ENCODE measurements at regions not wholly inside any gene's neighbourhood (a gene's known extent, or its start where the extent isn't known, plus 50 kb on each side); places are given as distances from the start of the nearest gene placed in this dataset.

DNA sequence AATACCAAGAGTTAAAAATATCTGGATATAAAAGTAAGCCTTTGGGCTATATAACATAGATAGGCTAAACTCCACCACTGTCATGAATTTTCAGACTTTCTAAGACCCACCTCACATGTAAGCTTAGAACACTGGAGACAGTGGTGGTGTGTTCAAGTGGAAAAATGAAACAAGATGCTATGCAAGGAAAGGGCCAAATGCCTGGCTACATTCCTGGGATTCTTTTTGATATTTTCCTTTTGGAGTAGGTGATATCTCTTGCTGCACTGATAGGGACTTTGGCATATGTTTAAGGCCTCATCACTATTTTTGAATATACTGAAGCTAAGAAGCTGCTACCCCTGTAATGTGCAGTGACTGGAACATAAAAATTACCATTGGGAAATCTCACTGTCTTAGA, 341.3 kb downstream of the SLC16A7 start:
- Histone ChIP-seq H3K4me3 (ENCODE audit: low read depth, low read length) (no peak overlapping the region), H3K27ac (ENCODE audit: extremely low read depth, low read depth, low read length) (no peak overlapping the region), H3K4me1 (ENCODE audit: control insufficient read depth, insufficient read depth, low read length) (no peaks in the 10 kb centered on the region), H3K9me3 (ENCODE audit: control insufficient read depth, insufficient read depth, low read depth, low read length) (no peaks in the 10 kb centered on the region), H3K36me3 (ENCODE audit: control insufficient read depth in 2 of 2, insufficient read depth in 1 of 2, low read length in 2 of 2) (no peaks in the 10 kb centered on the region)
- POLR2A ChIA-PET: no interaction called here
- TF ChIP-seq, protein P1, sequence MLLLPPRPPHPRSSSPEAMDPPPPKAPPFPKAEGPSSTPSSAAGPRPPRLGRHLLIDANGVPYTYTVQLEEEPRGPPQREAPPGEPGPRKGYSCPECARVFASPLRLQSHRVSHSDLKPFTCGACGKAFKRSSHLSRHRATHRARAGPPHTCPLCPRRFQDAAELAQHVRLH (tag by site-specific recombination; IDR thresholded peaks at IDR 0.05): no peak
- TF ChIP-seq GFI1B (tag by site-specific recombination; IDR thresholded peaks at IDR 0.05) (no peak), ZNF670 (tag by site-specific recombination; IDR thresholded peaks at IDR 0.05; ENCODE audit: low read depth) (no peak), ZNF792 (tag by site-specific recombination; IDR thresholded peaks at IDR 0.05) (no peak), FEZF1 (tag by site-specific recombination; IDR thresholded peaks at IDR 0.05) (no peak), ZNF394 (tag by site-specific recombination; IDR thresholded peaks at IDR 0.05; ENCODE audit: borderline replicate concordance) (no peak), ZNF133 (tag by site-specific recombination; IDR thresholded peaks at IDR 0.05) (no peak)
- CTCF ChIA-PET: no interaction called here

DNA sequence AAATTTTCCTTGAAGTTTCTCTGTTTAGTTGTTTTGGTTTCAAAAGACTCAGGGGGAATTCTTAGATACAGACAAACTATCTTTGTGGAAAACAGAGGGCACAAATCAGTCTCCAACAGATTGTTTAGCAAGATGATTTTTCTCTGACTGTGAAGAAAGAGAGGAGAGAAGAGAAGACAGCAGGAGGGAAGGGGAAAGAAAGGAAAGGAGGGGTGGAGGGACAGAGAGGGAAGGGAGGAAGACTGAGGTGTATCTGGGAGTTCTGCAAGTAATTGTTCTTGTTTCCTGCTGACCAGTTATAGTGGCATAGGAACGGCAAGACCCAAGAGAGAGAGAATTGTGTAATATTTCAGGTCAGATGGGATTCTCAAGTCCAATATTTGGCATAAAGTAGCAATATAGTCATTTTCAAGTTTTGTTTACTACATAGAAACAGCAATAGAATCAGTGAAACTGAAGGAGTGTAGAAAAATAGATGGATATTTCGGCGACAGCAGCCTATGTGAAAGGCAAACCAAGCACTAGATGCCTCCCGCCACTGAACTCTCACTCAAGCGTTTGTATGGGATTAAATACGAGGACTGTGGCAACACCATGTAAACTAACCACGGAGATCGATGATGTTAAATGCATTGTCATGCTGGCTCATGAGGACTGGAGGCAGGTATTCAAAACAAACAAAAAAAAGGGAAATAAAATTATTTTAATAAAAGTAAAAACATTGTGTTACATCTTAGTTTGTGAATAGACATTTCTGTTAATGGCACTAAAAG, 342.5 kb downstream of the SLC16A7 start:
- Histone ChIP-seq H3K4me3 (ENCODE audit: low read depth, low read length) (no peak overlapping the region), H3K36me3 (ENCODE audit: control insufficient read depth in 2 of 2, insufficient read depth in 1 of 2, low read length in 2 of 2) (no peaks in the 10 kb centered on the region), H3K4me1 (ENCODE audit: control insufficient read depth, insufficient read depth, low read length) (no peaks in the 10 kb centered on the region), H3K9me3 (ENCODE audit: control insufficient read depth, insufficient read depth, low read depth, low read length) (no peaks in the 10 kb centered on the region), H3K27ac (ENCODE audit: extremely low read depth, low read depth, low read length) (no peak overlapping the region)
- no peak for TF ChIP-seq ZNF549 (tag by site-specific recombination; IDR thresholded peaks at IDR 0.05)
- TF ChIP-seq, protein P2, sequence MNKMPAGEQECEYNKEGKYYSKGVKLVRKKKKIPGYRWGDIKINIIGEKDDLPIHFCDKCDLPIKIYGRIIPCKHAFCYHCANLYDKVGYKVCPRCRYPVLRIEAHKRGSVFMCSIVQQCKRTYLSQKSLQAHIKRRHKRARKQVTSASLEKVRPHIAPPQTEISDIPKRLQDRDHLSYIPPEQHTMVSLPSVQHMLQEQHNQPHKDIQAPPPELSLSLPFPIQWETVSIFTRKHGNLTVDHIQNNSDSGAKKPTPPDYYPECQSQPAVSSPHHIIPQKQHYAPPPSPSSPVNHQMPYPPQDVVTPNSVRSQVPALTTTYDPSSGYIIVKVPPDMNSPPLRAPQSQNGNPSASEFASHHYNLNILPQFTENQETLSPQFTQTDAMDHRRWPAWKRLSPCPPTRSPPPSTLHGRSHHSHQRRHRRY (tag by site-specific recombination; IDR thresholded peaks at IDR 0.05): no peak
- no peak for TF ChIP-seq ZNF747 (tag by site-specific recombination; IDR thresholded peaks at IDR 0.05)
- TF ChIP-seq ZNF776 (tag by site-specific recombination; IDR thresholded peaks at IDR 0.05; ENCODE audit: borderline replicate concordance): no peak
- POLR2A ChIA-PET: no interaction called here
- CTCF ChIA-PET: no interaction called here

DNA sequence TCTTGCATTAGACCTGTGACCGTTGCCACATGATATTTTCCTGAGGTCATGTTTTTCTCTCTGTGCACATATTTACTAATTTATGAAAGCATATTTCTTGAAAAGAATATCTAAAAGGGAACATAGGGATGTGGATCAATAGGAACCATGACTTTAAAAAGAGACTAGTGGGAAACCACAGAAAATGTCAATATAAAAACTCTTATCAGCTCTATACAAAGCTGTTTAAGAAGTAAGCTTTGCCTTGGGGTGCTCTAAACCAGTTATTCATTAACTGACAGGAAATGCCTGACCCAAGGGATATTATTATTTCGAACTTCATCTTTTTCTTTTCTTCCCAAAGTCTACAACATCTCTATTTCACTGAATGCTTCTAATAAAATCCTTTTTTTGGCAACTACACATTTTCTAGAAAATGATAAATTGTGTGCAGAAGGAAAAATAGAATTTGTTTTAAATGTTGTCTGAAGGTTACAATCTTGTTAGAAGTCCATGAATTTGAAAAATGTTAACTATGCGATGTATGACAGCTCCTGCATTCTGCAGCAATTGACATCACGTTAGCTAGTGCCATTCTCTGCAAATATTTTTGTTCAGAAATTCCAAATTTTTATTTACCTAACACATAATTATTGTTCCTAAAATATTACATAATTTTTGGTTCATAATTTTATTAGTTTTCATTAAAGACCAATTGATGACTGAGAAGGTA, 345.0 kb downstream of the SLC16A7 start:
- H3K4me3 ChIP-seq (ENCODE audit: low read depth, low read length): no peak overlapping the region
- H3K36me3 ChIP-seq (ENCODE audit: control insufficient read depth in 2 of 2, insufficient read depth in 1 of 2, low read length in 2 of 2): no peaks in the 10 kb centered on the region
- ChIA-PET CTCF (no interaction called here), POLR2A (no interaction called here)
- H3K9me3 ChIP-seq (ENCODE audit: control insufficient read depth, insufficient read depth, low read depth, low read length): no peaks in the 10 kb centered on the region
- H3K4me1 ChIP-seq (ENCODE audit: control insufficient read depth, insufficient read depth, low read length): no peaks in the 10 kb centered on the region
- H3K27ac ChIP-seq (ENCODE audit: extremely low read depth, low read depth, low read length): no peak overlapping the region
- no peak for TF ChIP-seq ZFP69B (tag by site-specific recombination; IDR thresholded peaks at IDR 0.05)
- no peak for TF ChIP-seq KLF1 (tag by site-specific recombination; IDR thresholded peaks at IDR 0.05)
- no peak for TF ChIP-seq ZNF335 (tag by site-specific recombination; conservative IDR thresholded peaks at IDR 0.05)
- TF ChIP-seq ZNF677 (tag by site-specific recombination; IDR thresholded peaks at IDR 0.05): no peak
- no peak for TF ChIP-seq ZNF354C (tag by site-specific recombination; IDR thresholded peaks at IDR 0.05; ENCODE audit: borderline replicate concordance, low read depth)
- TF ChIP-seq ZNF350 (tag by site-specific recombination; IDR thresholded peaks at IDR 0.05): no peak
- TF ChIP-seq ZNF140 (tag by site-specific recombination; IDR thresholded peaks at IDR 0.05): no peak
- TF ChIP-seq ZNF184 (tag by site-specific recombination; IDR thresholded peaks at IDR 0.05): no peak
- no peak for TF ChIP-seq ZFHX2 (tag by site-specific recombination; conservative IDR thresholded peaks at IDR 0.05)
- TF ChIP-seq BCL11B (tag by site-specific recombination; IDR thresholded peaks at IDR 0.05; ENCODE audit: low read depth): no peak
- no peak for TF ChIP-seq ZNF366 (tag by site-specific recombination; conservative IDR thresholded peaks at IDR 0.05)
- TF ChIP-seq ZNF76 (tag by site-specific recombination; IDR thresholded peaks at IDR 0.05; ENCODE audit: borderline replicate concordance, low read depth): no peak
- TF ChIP-seq ZNF473 (tag by site-specific recombination; IDR thresholded peaks at IDR 0.05): no peak

Measured in HEK293 (cell line).